Hematopoietic multipotent progenitor cell treated with erythropoietin and hydrocortisone succinate and interleukin-3 and kit ligand, for 6 days (in vitro differentiated cells): ENCODE measurements at regions not wholly inside any gene's neighbourhood (a gene's known extent, or its start where the extent isn't known, plus 50 kb on each side); places are given as distances from the start of the nearest gene placed in this dataset.
"Not testable (repeated sequence)": the region's sequence is repeated elsewhere in the genome, so short reads cannot be mapped to it uniquely, and the experiment has no call there.

Source experiments
- DNase-seq: peaks from one replicate; pipeline ENCODE4 v3.0.0-alpha.2; 2015

GRCh38 chr3:26967501-26967900 is 344.9 kb downstream of the LRRC3B start:
- DNase-seq = no peak

- no peak for DNase-seq
Observed at GRCh38 chr3:26984416-26985390, 362.1 kb downstream of the LRRC3B start.

- DNase-seq = no peak
Observed at GRCh38 chr3:26989037-26989436, 366.5 kb downstream of the LRRC3B start.

DNA sequence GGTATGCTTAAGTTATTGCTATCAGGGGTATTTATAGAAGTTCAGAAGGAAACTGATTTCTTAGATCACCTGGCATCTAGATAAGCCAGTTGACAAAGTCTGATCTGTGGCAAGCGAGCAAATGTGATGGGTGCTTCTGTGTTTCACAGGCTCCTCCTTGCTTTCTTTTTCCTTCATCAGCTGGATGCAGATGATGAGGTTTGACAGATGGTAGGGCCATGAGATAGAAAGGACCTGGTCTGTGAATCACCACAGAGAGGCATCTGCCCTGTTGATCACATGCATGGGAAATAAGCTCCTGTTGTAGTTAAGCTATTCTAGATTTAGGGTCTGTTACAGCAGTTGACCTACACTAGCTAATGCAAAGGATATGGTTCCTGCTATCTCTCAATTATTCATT is 372.0 kb downstream of the NEK10 start:
- DNase-seq = no peak

- no peak for DNase-seq
Observed at GRCh38 chr3:27010834-27011233, 358.3 kb downstream of the NEK10 start.

DNA sequence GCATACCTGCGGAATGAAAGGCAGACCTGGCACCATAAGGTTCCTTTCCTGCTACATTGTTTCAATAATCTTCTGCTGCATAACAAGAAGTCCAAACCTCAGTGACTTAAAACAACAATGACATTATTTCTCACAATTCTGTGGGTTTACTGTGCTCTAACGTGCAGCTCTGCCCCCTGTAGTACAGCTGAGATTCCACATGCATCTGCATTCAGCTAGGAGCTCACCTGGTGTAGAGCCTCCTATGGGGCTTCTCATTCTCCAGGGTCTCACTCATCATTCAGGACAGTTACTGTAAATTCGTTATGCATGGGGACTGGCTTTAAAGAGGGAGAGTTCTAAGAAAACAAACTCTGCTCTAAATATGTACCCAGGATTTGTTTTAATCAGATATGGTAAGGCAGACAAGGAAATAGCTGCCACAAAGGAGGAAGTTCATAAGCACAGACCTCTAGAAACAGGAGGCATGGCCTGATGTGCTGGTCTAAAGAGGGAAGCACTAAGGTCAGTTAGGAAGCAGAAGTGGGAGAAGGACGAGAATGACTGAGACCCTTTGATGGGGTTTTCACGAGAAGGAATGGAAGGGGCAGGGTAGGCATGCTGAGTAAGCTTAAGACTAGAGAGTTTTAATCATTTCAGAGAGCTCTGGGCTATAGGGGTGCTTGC is 347.0 kb downstream of the NEK10 start:
- no peak for DNase-seq

GRCh38 chr3:27024493-27024892 is 344.7 kb downstream of the NEK10 start:
- no peak for DNase-seq

GRCh38 chr3:27025718-27026117 is 343.5 kb downstream of the NEK10 start:
- no peak for DNase-seq

GRCh38 chr3:27031476-27031875 is 337.7 kb downstream of the NEK10 start:
- no peak for DNase-seq

DNA sequence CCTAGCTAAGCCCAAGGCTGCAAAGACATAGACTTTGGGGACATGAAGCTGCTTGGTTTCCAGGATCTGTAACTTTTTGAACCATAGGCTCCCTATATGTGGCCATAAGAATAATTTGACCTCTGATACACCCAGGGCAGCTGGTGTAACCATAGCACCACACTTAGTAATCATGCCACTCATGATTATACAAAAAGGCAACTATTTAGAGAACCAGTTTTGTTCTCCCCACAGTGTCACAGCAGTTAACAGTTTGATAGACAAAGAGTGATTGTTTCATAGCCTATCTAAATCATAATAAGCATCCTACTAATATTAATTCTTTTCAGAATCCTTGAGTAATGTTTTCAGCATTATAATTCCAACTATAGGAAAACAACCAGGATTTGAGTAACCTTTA is 334.9 kb downstream of the NEK10 start:
- no peak for DNase-seq

GRCh38 chr3:27040674-27041073 is 328.5 kb downstream of the NEK10 start:
- DNase-seq = no peak

GRCh38 chr3:27042541-27042940 is 326.6 kb downstream of the NEK10 start:
- not testable (repeated sequence) for DNase-seq

- DNase-seq = no peak
Observed at GRCh38 chr3:27043328-27043955, 325.7 kb downstream of the NEK10 start.

- no peak for DNase-seq
Observed at GRCh38 chr3:27044931-27045481, 324.2 kb downstream of the NEK10 start.

GRCh38 chr3:27046351-27046750 is 322.8 kb downstream of the NEK10 start:
- DNase-seq = no peak

GRCh38 chr3:27049792-27050191 is 319.4 kb downstream of the NEK10 start:
- no peak for DNase-seq

DNA sequence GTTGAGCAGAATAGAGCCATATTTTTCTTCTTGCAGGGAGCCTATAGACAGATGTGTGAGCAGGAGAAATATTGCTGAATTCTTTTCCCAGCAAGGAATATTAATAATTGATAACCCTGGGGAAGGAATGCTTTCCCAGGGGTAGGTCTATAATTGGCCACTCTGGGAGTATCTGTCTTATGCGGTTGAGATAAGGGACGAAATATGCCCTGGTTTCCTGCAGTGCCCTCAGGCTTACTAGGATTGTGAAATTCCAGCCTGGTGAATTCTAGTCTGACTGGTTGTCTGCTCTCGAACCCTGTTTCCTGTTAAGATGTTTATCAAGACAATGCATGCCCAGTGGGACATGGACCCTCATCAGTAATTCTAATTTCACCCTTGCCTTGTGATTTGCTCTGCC is 317.7 kb downstream of the NEK10 start:
- DNase-seq = not testable (repeated sequence)

- no peak for DNase-seq
Observed at GRCh38 chr3:27056326-27056725, 312.9 kb downstream of the NEK10 start.

- DNase-seq = no peak
Observed at GRCh38 chr3:27059489-27059888, 309.7 kb downstream of the NEK10 start.
